A673 (cell line): ENCODE measurements at regions not wholly inside any gene's neighbourhood (a gene's known extent, or its start where the extent isn't known, plus 50 kb on each side); places are given as distances from the start of the nearest gene placed in this dataset.

Source experiments
- CTCF ChIP-seq: fragments of 300-800, 200-600 bp; sonication (generic); conservative IDR thresholded peaks from 2 replicates; pipeline ENCODE4 v1.5.1; 2017; ENCODE audit warnings: low read depth, mild to moderate bottlenecking, antibody characterized with exemption, low read length, moderate library complexity, mixed read lengths
- EZH2 ChIP-seq: fragments of 200-600 bp; sonication (generic); IDR thresholded peaks from 2 replicates; pipeline ENCODE4 v1.6.1; 2017; ENCODE audit warnings: borderline replicate concordance, low read depth, mild to moderate bottlenecking, mixed read lengths, antibody characterized with exemption, low read length; ENCODE audit not compliant: poor library complexity, severe bottlenecking

- no peak for TF ChIP-seq CTCF
- TF ChIP-seq EZH2: no peak
Measured at GRCh38 chr6:44057238-44057930, 69.9 kb downstream of the MRPL14 start.
